Caco-2 (cell line): ENCODE measurements at regions not wholly inside any gene's neighbourhood (a gene's known extent, or its start where the extent isn't known, plus 50 kb on each side); places are given as distances from the start of the nearest gene placed in this dataset.

Experiments used
- BruUV-seq: library from RNA; stranded (reverse); fragments of 400-500 nt; replicated peaks from 2 replicates; lab custom pipeline; 2021; lab: Mats Ljungman, UMichigan
- CTCF ChIA-PET: fragments of 300-600 bp; sonication (Branson Sonifier 250); formaldehyde crosslinking; loops from one replicate; lab custom pipeline; 2022; ENCODE audit warnings: antibody characterized with exemption; lab: Charles Lee
- POLR2A ChIA-PET: fragments of 300-600 bp; sonication (Branson Sonifier 250); formaldehyde crosslinking; loops from one replicate; lab custom pipeline; 2022; ENCODE audit warnings: antibody characterized with exemption; lab: Charles Lee
- DNase-seq, 2 experiments: peaks; one replicate each; pipeline versions ENCODE4 v3.0.0 to v3.0.0-alpha.2; 2020 to 2022
- H3K27me3 ChIP-seq: replicated peaks from 2 replicates; pipeline ENCODE4 v1.6.0; 2011; ENCODE audit warnings: low read length; ENCODE audit not compliant: control insufficient read depth, insufficient read depth
- H3K36me3 ChIP-seq: 2 replicates; pipeline ENCODE4 v1.5.1; 2011; ENCODE audit warnings: low read length; ENCODE audit not compliant: control insufficient read depth, insufficient read depth
- H3K4me1 ChIP-seq: fragments of 250-450 bp; sonication (Bioruptor Pico); 2 replicates; pipeline ENCODE4 v1.5.1; 2020; ENCODE audit warnings: mild to moderate bottlenecking
- H3K4me3 ChIP-seq: 2 replicates; pipeline ENCODE4 v1.5.1; 2011; ENCODE audit warnings: low read depth, mild to moderate bottlenecking, control low read depth, low read length
- H3K9me3 ChIP-seq: fragments of 250-450 bp; sonication (Bioruptor Pico); 2 replicates; pipeline ENCODE4 v1.5.1; 2020; ENCODE audit warnings: mild to moderate bottlenecking, moderate library complexity
- H3K27ac Mint-ChIP-seq: one replicate; pipeline ENCODE4 v1.8.0; 2022; ENCODE audit warnings: mixed read lengths; ENCODE audit not compliant: unreplicated experiment
- H3K27me3 Mint-ChIP-seq: one replicate; pipeline ENCODE4 v1.8.0; 2022; ENCODE audit warnings: mixed read lengths; ENCODE audit not compliant: insufficient read depth, unreplicated experiment
- H3K36me3 Mint-ChIP-seq: one replicate; pipeline ENCODE4 v1.8.0; 2022; ENCODE audit warnings: mild to moderate bottlenecking, mixed read lengths; ENCODE audit not compliant: insufficient read depth, unreplicated experiment
- H3K4me1 Mint-ChIP-seq: one replicate; pipeline ENCODE4 v1.8.0; 2022; ENCODE audit warnings: low read depth, mixed read lengths; ENCODE audit not compliant: unreplicated experiment
- H3K4me3 Mint-ChIP-seq: one replicate; pipeline ENCODE4 v1.8.0; 2022; ENCODE audit warnings: mild to moderate bottlenecking, moderate library complexity, mixed read lengths; ENCODE audit not compliant: unreplicated experiment
- H3K9me3 Mint-ChIP-seq: one replicate; pipeline ENCODE4 v1.8.0; 2022; ENCODE audit warnings: mixed read lengths; ENCODE audit not compliant: unreplicated experiment
- CTCF ChIP-seq, 2 experiments: fragments of 200-600 bp in 1 of 2; IDR thresholded peaks; 1 replicate in 1 of 2; 2 replicates in 1 of 2; pipeline versions ENCODE4 v1.5.1 to v1.8.0; 2011 to 2022; ENCODE audit warnings: antibody characterized with exemption in 1 of 2, control low read depth in 1 of 2, inconsistent platforms in 1 of 2, low read depth in 1 of 2, low read length in 1 of 2, mild to moderate bottlenecking in 1 of 2, moderate library complexity in 1 of 2; ENCODE audit not compliant: insufficient read depth in 1 of 2, severe bottlenecking in 1 of 2, unreplicated experiment in 1 of 2
- intact Hi-C: fragments of 100-400 bp; cut with micrococcal nuclease; formaldehyde crosslinking; loops from one replicate; pipeline ENCODE4 v1.10.0; 2022; ENCODE audit not compliant: unreplicated experiment

- no TSS peak for BruUV-seq
- Histone ChIP-seq H3K27me3 (no peaks in the 10 kb centered on the region), H3K36me3 (no peaks in the 10 kb centered on the region), H3K9me3 (no peaks in the 10 kb centered on the region), H3K4me3 (no peak overlapping the region), H3K4me1 (no peaks in the 10 kb centered on the region)
- Mint-ChIP-seq H3K36me3 (no peaks in the 10 kb centered on the region), H3K27ac (no peak overlapping the region), H3K27me3 (peaks cover 16% of the 10 kb centered on the region), H3K9me3 (no peaks in the 10 kb centered on the region), H3K4me1 (no peaks in the 10 kb centered on the region), H3K4me3 (no peak overlapping the region)
- no peak for DNase-seq
- POLR2A ChIA-PET, result no interaction called here
- TF ChIP-seq CTCF (IDR thresholded peaks at IDR 0.05; ENCODE audit: insufficient read depth in 1 of 2, low read depth in 1 of 2, low read length in 1 of 2, severe bottlenecking in 1 of 2, unreplicated experiment in 1 of 2), result no peak
- intact Hi-C loops, result no loop called here
- CTCF ChIA-PET, result no interaction called here
These were observed 486.4 kb upstream of the ADARB2 start for GRCh38 chr10:2223548-2224320.

- Mint-ChIP-seq H3K9me3 (no peaks in the 10 kb centered on the region), H3K36me3 (no peaks in the 10 kb centered on the region), H3K4me3 (no peak overlapping the region), H3K27me3 (peaks cover 17% of the 10 kb centered on the region), H3K27ac (no peak overlapping the region), H3K4me1 (no peaks in the 10 kb centered on the region)
- Histone ChIP-seq H3K9me3 (no peaks in the 10 kb centered on the region), H3K4me3 (no peak overlapping the region), H3K27me3 (no peaks in the 10 kb centered on the region), H3K36me3 (no peaks in the 10 kb centered on the region), H3K4me1 (no peaks in the 10 kb centered on the region)
- POLR2A ChIA-PET, result no interaction called here
- BruUV-seq, result no TSS peak
- CTCF ChIA-PET, result no interaction called here
- intact Hi-C loops, result no loop called here
- no peak for TF ChIP-seq CTCF (IDR thresholded peaks at IDR 0.05; ENCODE audit: insufficient read depth in 1 of 2, low read depth in 1 of 2, low read length in 1 of 2, severe bottlenecking in 1 of 2, unreplicated experiment in 1 of 2)
- no peak for DNase-seq
These were observed 485.3 kb upstream of the ADARB2 start for GRCh38 chr10:2222631-2223030.

- Histone ChIP-seq H3K27me3 (no peaks in the 10 kb centered on the region), H3K4me1 (no peaks in the 10 kb centered on the region), H3K9me3 (no peaks in the 10 kb centered on the region), H3K4me3 (no peak overlapping the region), H3K36me3 (no peaks in the 10 kb centered on the region)
- Mint-ChIP-seq H3K27me3 (peaks cover 35% of the 10 kb centered on the region), H3K4me1 (peaks cover 9% of the 10 kb centered on the region), H3K9me3 (no peaks in the 10 kb centered on the region), H3K27ac (no peak overlapping the region), H3K36me3 (no peaks in the 10 kb centered on the region), H3K4me3 (peak overlapping the region; percentile 13)
- no TSS peak for BruUV-seq
- intact Hi-C loops, result no loop called here
- ChIA-PET CTCF (no interaction called here), POLR2A (no interaction called here)
- TF ChIP-seq CTCF (IDR thresholded peaks at IDR 0.05; ENCODE audit: insufficient read depth in 1 of 2, low read depth in 1 of 2, low read length in 1 of 2, severe bottlenecking in 1 of 2, unreplicated experiment in 1 of 2), result no peak
- peak; percentile 31 to 62 for DNase-seq
These were observed 477.5 kb upstream of the ADARB2 start for GRCh38 chr10:2214805-2215204.
